Suprapubic skin (tissue), 4 donors: ENCODE measurements at regions not wholly inside any gene's neighbourhood (a gene's known extent, or its start where the extent isn't known, plus 50 kb on each side); places are given as distances from the start of the nearest gene placed in this dataset.

Experiments
- POLR2A ChIP-seq, 2 donors: fragments of 450-650 bp; IDR thresholded peaks; one replicate each; pipeline ENCODE4 v1.6.1; 2017; ENCODE audit warnings: antibody characterized with exemption in 2 of 2, mild to moderate bottlenecking in 2 of 2, moderate library complexity in 2 of 2
- POLR2AphosphoS5 ChIP-seq, 3 donors: sonication (generic); formaldehyde crosslinking; IDR thresholded peaks; one replicate each; pipeline ENCODE4 v1.6.1; 2017; ENCODE audit warnings: antibody characterized with exemption in 3 of 3

- TF ChIP-seq POLR2A (IDR thresholded peaks at IDR 0.05) = no peak
- no peak for TF ChIP-seq POLR2AphosphoS5 (IDR thresholded peaks at IDR 0.05)
Measured at GRCh38 chr11:109986488-109986887, 106.7 kb upstream of the ZC3H12C start.
